ENCODE measurements at regions not wholly inside any gene's neighbourhood (a gene's known extent, or its start where the extent isn't known, plus 50 kb on each side); places are given as distances from the start of the nearest gene placed in this dataset.

- no peak for TF ChIP-seq CTCF (IDR thresholded peaks at IDR 0.05)
- no peak overlapping the region for H3K4me3 ChIP-seq
- no peaks in the 10 kb centered on the region for H3K9me3 ChIP-seq
- DNase-seq (no peak), ATAC-seq (no peak)
- H3K36me3 ChIP-seq, result no peaks in the 10 kb centered on the region
- no peak overlapping the region for H3K27ac ChIP-seq
- H3K4me1 ChIP-seq, result no peaks in the 10 kb centered on the region
- no peaks in the 10 kb centered on the region for H3K27me3 ChIP-seq (ENCODE audit: low read depth)
- intact Hi-C loops (cut with DNase I), result no loop called here
These were observed 92.8 kb upstream of the OSBPL8 start for GRCh38 chr12:76652402-76652801.

- ATAC-seq, result no peak
- Histone ChIP-seq H3K27me3 (ENCODE audit: low read depth) (no peaks in the 10 kb centered on the region), H3K36me3 (no peaks in the 10 kb centered on the region), H3K9me3 (no peaks in the 10 kb centered on the region), H3K4me1 (no peaks in the 10 kb centered on the region), H3K27ac (no peak overlapping the region), H3K4me3 (no peak overlapping the region)
- no peak for TF ChIP-seq CTCF (IDR thresholded peaks at IDR 0.05)
- DNase-seq, result no peak
- intact Hi-C loops (cut with DNase I), result no loop called here
These were observed 93.8 kb upstream of the OSBPL8 start for GRCh38 chr12:76653342-76653741.

GRCh38 chr12:76664731-76665130 is 99.2 kb upstream of the ZDHHC17 start:
- H3K4me1 ChIP-seq, result peaks cover 6% of the 10 kb centered on the region
- no peaks in the 10 kb centered on the region for H3K9me3 ChIP-seq
- DNase-seq, result no peak
- intact Hi-C loops (cut with DNase I), result no loop called here
- no peaks in the 10 kb centered on the region for H3K27me3 ChIP-seq (ENCODE audit: low read depth)
- H3K27ac ChIP-seq, result no peak overlapping the region
- ATAC-seq, result no peak
- no peak for TF ChIP-seq CTCF (IDR thresholded peaks at IDR 0.05)
- no peak overlapping the region for H3K4me3 ChIP-seq
- no peaks in the 10 kb centered on the region for H3K36me3 ChIP-seq

GRCh38 chr12:76666290-76666835 is 97.6 kb upstream of the ZDHHC17 start:
- Histone ChIP-seq H3K4me1 (peaks cover 6% of the 10 kb centered on the region), H3K27me3 (ENCODE audit: low read depth) (no peaks in the 10 kb centered on the region), H3K36me3 (no peaks in the 10 kb centered on the region), H3K9me3 (no peaks in the 10 kb centered on the region), H3K27ac (no peak overlapping the region), H3K4me3 (no peak overlapping the region)
- ATAC-seq, result no peak
- intact Hi-C loops (cut with DNase I), result no loop called here
- no peak for DNase-seq
- no peak for TF ChIP-seq CTCF (IDR thresholded peaks at IDR 0.05)

GRCh38 chr12:76669981-76670380 is 93.9 kb upstream of the ZDHHC17 start:
- no peaks in the 10 kb centered on the region for H3K27me3 ChIP-seq (ENCODE audit: low read depth)
- TF ChIP-seq CTCF (IDR thresholded peaks at IDR 0.05), result no peak
- no peak for DNase-seq
- H3K27ac ChIP-seq, result no peak overlapping the region
- H3K4me1 ChIP-seq, result peaks cover 5% of the 10 kb centered on the region
- intact Hi-C loops (cut with DNase I), result no loop called here
- no peak for ATAC-seq
- no peak overlapping the region for H3K4me3 ChIP-seq
- H3K36me3 ChIP-seq, result no peaks in the 10 kb centered on the region
- H3K9me3 ChIP-seq, result no peaks in the 10 kb centered on the region

- no peaks in the 10 kb centered on the region for H3K27me3 ChIP-seq (ENCODE audit: low read depth)
- no peaks in the 10 kb centered on the region for H3K36me3 ChIP-seq
- no peak overlapping the region for H3K4me3 ChIP-seq
- ATAC-seq, result no peak
- H3K9me3 ChIP-seq, result no peaks in the 10 kb centered on the region
- intact Hi-C loops (cut with DNase I), result no loop called here
- no peak overlapping the region for H3K27ac ChIP-seq
- DNase-seq, result no peak
- TF ChIP-seq CTCF (IDR thresholded peaks at IDR 0.05), result no peak
- no peaks in the 10 kb centered on the region for H3K4me1 ChIP-seq
These were observed 93.1 kb upstream of the ZDHHC17 start for GRCh38 chr12:76670776-76671175.
